K562 (cell line): ENCODE measurements at regions not wholly inside any gene's neighbourhood (a gene's known extent, or its start where the extent isn't known, plus 50 kb on each side); places are given as distances from the start of the nearest gene placed in this dataset.

Experiments
- ATAC-seq: fragments of 200-7000 bp; cut with Tn5 transposase; 3 replicates; pipeline ENCODE4 v1.9.1; 2020; ENCODE audit warnings: moderate library complexity
- BruUV-seq: library from RNA; stranded (reverse); fragments of 400-500 nt; replicated peaks from 2 replicates; lab custom pipeline; 2021; lab: Mats Ljungman, UMichigan
- CTCF ChIA-PET: fragments of 300-600 bp; formaldehyde crosslinking; extraction: SDS; loops from one replicate; lab custom pipeline; 2021; ENCODE audit warnings: low intra/inter-chr PET ratio; lab: Yijun Ruan, JAX
- POLR2A ChIA-PET: fragments of 300-600, 350-650 bp; sonication (Branson Sonifier 250); formaldehyde crosslinking; extraction: SDS; loops from one replicate; lab custom pipeline; 2021; ENCODE audit warnings: antibody characterized with exemption, inconsistent platforms; lab: Yijun Ruan, JAX
- DNase-seq, 4 experiments: peaks; one replicate each; pipeline versions ENCODE4 v3.0.0 to v3.0.0-alpha.2; 2011 to 2018; ENCODE audit warnings: low spot score in 3 of 4, mixed read lengths in 3 of 4; ENCODE audit errors: extremely low read depth in 1 of 4
- FAIRE-seq: peaks from 2 replicates; lab custom pipeline; 2011; peaks lifted over from hg19 to GRCh38; lab: Jason Lieb, UNC
- H2AFZ ChIP-seq: 2 replicates; pipeline ENCODE4 v1.6.0; 2011; ENCODE audit warnings: low read depth, low read length, control low read depth, inconsistent platforms
- H3K27ac ChIP-seq: fragments of 200-600 bp; 3 replicates; pipeline ENCODE4 v1.8.0; 2011; ENCODE audit warnings: low read depth, mild to moderate bottlenecking, control low read depth, inconsistent platforms, low read length, moderate library complexity, mixed read lengths; ENCODE audit errors: extremely low read depth
- H3K27me3 ChIP-seq, 2 experiments: fragments of 300-600 bp in 1 of 2; 2 replicates in 1 of 2; 3 replicates in 1 of 2; pipeline versions ENCODE4 v1.6.0 to v1.8.0; 2011; ENCODE audit warnings: inconsistent platforms in 2 of 2, low read length in 2 of 2, mild to moderate bottlenecking in 1 of 2, mixed read lengths in 1 of 2, moderate library complexity in 1 of 2; ENCODE audit not compliant: control insufficient read depth in 2 of 2, insufficient read depth in 2 of 2
- H3K36me3 ChIP-seq: fragments of 300-600 bp; 3 replicates; pipeline ENCODE4 v1.8.0; 2011; ENCODE audit warnings: mild to moderate bottlenecking, low read length, inconsistent platforms; ENCODE audit not compliant: control insufficient read depth, insufficient read depth
- H3K4me1 ChIP-seq, 2 experiments: fragments of 200-600 bp in 1 of 2; replicated peaks in 1 of 2; 2 replicates in 1 of 2; 3 replicates in 1 of 2; pipeline versions ENCODE4 v1.5.1 to v1.8.0; 2011; ENCODE audit warnings: inconsistent platforms in 2 of 2, low read length in 2 of 2, mild to moderate bottlenecking in 1 of 2, mixed read lengths in 1 of 2, moderate library complexity in 1 of 2; ENCODE audit not compliant: control insufficient read depth in 2 of 2, insufficient read depth in 2 of 2
- H3K4me2 ChIP-seq: 2 replicates; pipeline ENCODE4 v1.6.1; 2011; ENCODE audit warnings: low read length, control low read depth, inconsistent platforms, mixed read lengths; ENCODE audit not compliant: insufficient read depth
- H3K4me3 ChIP-seq: fragments of 200-600 bp; sonication (generic), shearing (Covaris generic); 2 replicates; pipeline ENCODE4 v1.5.1; 2016; ENCODE audit warnings: control low read depth, inconsistent platforms
- H3K79me2 ChIP-seq: fragments of 200-600 bp; 3 replicates; pipeline ENCODE4 v1.8.0; 2011; ENCODE audit warnings: low read length, inconsistent platforms; ENCODE audit not compliant: control insufficient read depth, insufficient read depth
- H3K9ac ChIP-seq, 2 experiments: 2 replicates each; pipeline versions ENCODE4 v1.6.0 to v1.6.1; 2011; ENCODE audit warnings: low read depth in 2 of 2, low read length in 2 of 2, control low read depth in 1 of 2, inconsistent platforms in 1 of 2, mild to moderate bottlenecking in 1 of 2, mixed read lengths in 1 of 2; ENCODE audit not compliant: insufficient read depth in 1 of 2
- H3K9me1 ChIP-seq: one replicate; pipeline ENCODE4 v1.6.0; 2011; ENCODE audit warnings: inconsistent platforms, mild to moderate bottlenecking, low read length, moderate library complexity; ENCODE audit not compliant: control insufficient read depth, insufficient read depth
- H3K9me3 ChIP-seq: replicated peaks from 2 replicates; pipeline ENCODE4 v1.5.1; 2011; ENCODE audit warnings: low read depth, low read length, inconsistent platforms; ENCODE audit not compliant: control insufficient read depth, insufficient read depth
- H4K20me1 ChIP-seq: replicated peaks from 2 replicates; pipeline ENCODE4 v1.6.1; 2011; ENCODE audit warnings: low read length, inconsistent platforms, mixed read lengths; ENCODE audit not compliant: control insufficient read depth, insufficient read depth
- BMI1 ChIP-seq: fragments of 150-350 bp; IDR thresholded peaks from 2 replicates; pipeline ENCODE4 v1.6.1; 2014; ENCODE audit warnings: low read length
- CLOCK ChIP-seq: fragments of 250-450 bp; sonication (Bioruptor Pico); IDR thresholded peaks from 2 replicates; pipeline ENCODE4 v1.4.0; 2020; ENCODE audit warnings: mild to moderate bottlenecking, moderate library complexity, borderline replicate concordance
- ERF ChIP-seq: fragments of 450-650 bp; formaldehyde crosslinking; IDR thresholded peaks from 2 replicates; pipeline ENCODE4 v1.4.0; 2020; ENCODE audit warnings: mild to moderate bottlenecking, mixed read lengths
- FOXK2 ChIP-seq, 2 experiments: fragments of 450-650 bp; IDR thresholded peaks in 1 of 2; conservative IDR thresholded peaks in 1 of 2; 2 replicates each; pipeline ENCODE4 v1.6.1; 2016; ENCODE audit warnings: low read depth in 2 of 2, mild to moderate bottlenecking in 1 of 2
- NEUROD1 ChIP-seq: fragments of 150-350 bp; IDR thresholded peaks from 2 replicates; pipeline ENCODE4 v1.6.1; 2014; ENCODE audit warnings: borderline replicate concordance, low read length, low read depth; ENCODE audit not compliant: partially characterized antibody
- POLR3G ChIP-seq: IDR thresholded peaks from 2 replicates; pipeline ENCODE4 v1.6.1; 2011; ENCODE audit not compliant: insufficient read length, insufficient replicate concordance; ENCODE audit errors: extremely low read depth
- ZBTB11 ChIP-seq, 3 experiments: fragments of 200-800 bp in 1 of 3; fragments of 250-450 bp in 1 of 3; fragments of 450-650 bp in 1 of 3; sonication (Bioruptor Pico) in 1 of 3; sonication (Bioruptor generic) in 1 of 3; formaldehyde crosslinking in 1 of 3; IDR thresholded peaks; 2 replicates each; pipeline versions ENCODE4 v1.6.1 to v1.8.0; 2016 to 2022; ENCODE audit warnings: mild to moderate bottlenecking in 2 of 3, missing genetic modification characterization in 2 of 3, missing compliant biosample characterization in 1 of 3, moderate library complexity in 1 of 3
- ZBTB5 ChIP-seq: fragments of 450-650 bp; IDR thresholded peaks from 2 replicates; pipeline ENCODE4 v1.6.1; 2017; ENCODE audit warnings: antibody characterized with exemption
- ZFP1 ChIP-seq: fragments of 450-650 bp; formaldehyde crosslinking; IDR thresholded peaks from 2 replicates; pipeline ENCODE4 v1.4.0; 2020; ENCODE audit warnings: mild to moderate bottlenecking, mixed read lengths
- ZNF174 ChIP-seq: fragments of 250-450 bp; sonication (Bioruptor Pico); IDR thresholded peaks from 2 replicates; pipeline ENCODE4 v1.4.0; 2020; ENCODE audit warnings: mild to moderate bottlenecking
- ZNF41 ChIP-seq: fragments of 250-450 bp; sonication (Bioruptor Pico); conservative IDR thresholded peaks from 2 replicates; pipeline ENCODE4 v1.4.0; 2020; ENCODE audit warnings: mild to moderate bottlenecking
- WGBS: fragments of 100-300 bp; shearing (Covaris generic); methylation state at CpG from one replicate; pipeline ENCODE4 v1.1.6; 2016; ENCODE audit warnings: low coverage, mixed read lengths; ENCODE audit not compliant: insufficient coverage; ENCODE audit errors: missing lambda C conversion rate; 5-methylcytosine and 5-hydroxymethylcytosine counted together
- in situ Hi-C: fragments of 300-500 bp; cut with MboI; formaldehyde crosslinking; loops from 4 replicates; pipeline ENCODE4 v1.15.0; 2018; ENCODE audit warnings: inconsistent platforms, mixed read lengths
- intact Hi-C: fragments of 100-400 bp; cut with micrococcal nuclease; formaldehyde crosslinking; loops from 2 replicates; pipeline ENCODE4 v1.14.2; 2022

DNA sequence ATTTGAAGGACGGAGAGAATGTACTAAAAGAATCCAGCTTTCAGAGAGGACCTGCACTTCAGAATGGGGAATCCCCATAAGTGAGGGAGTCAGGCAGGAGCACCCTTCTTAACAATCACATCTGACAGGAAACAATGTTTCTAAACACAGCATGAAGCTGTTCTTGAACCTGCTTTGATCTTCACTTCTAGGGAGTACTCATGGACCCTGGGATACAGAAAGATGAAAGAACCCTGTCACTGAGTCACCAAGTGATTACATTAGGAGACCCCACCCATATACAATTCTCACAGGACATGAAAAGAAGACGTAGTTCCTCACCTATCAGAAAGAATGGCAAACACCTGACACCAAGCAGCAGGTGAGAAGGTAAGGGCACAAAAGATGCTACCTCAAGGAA is 296.9 kb upstream of the ZC3H12C start:
- H4K20me1 ChIP-seq, result no peaks in the 10 kb centered on the region
- no peak overlapping the region for H3K27ac ChIP-seq
- DNase-seq (no peak), ATAC-seq (no peak), FAIRE-seq (no peak)
- WGBS, result 4% methylated on average over 2 of the region's 2 CpGs
- no peaks in the 10 kb centered on the region for H3K9me1 ChIP-seq
- CTCF ChIA-PET, result no interaction called here
- in situ Hi-C loops (no loop called here), intact Hi-C loops (no loop called here)
- no peak overlapping the region for H3K4me3 ChIP-seq
- no peak overlapping the region for H3K9ac ChIP-seq
- no TSS peak for BruUV-seq
- no peak overlapping the region for H2AFZ ChIP-seq
- H3K9me3 ChIP-seq, result no peaks in the 10 kb centered on the region
- POLR2A ChIA-PET, result no interaction called here
- no peak for TF ChIP-seq BMI1
- TF ChIP-seq NEUROD1, result no peak
- no peak for TF ChIP-seq ERF (CRISPR knock-in tag)
- no peak for TF ChIP-seq ZNF41 (CRISPR knock-in tag)
- no peak for TF ChIP-seq FOXK2 (conservative IDR thresholded peaks at IDR 0.05 in 1 of 2, IDR thresholded peaks at IDR 0.05 in 1 of 2; ENCODE audit: low read depth in 2 of 2)
- no peak for TF ChIP-seq POLR3G
- TF ChIP-seq ZBTB5, result no peak
- TF ChIP-seq ZBTB11 (CRISPR knock-in tag; IDR thresholded peaks at IDR 0.05), result no peak
- no peak for TF ChIP-seq ZNF174 (CRISPR knock-in tag)
- TF ChIP-seq CLOCK (CRISPR knock-in tag), result no peak
- TF ChIP-seq ZFP1 (CRISPR knock-in tag), result no peak
- H3K79me2 ChIP-seq, result no peaks in the 10 kb centered on the region
- no peaks in the 10 kb centered on the region for H3K4me1 ChIP-seq
- H3K27me3 ChIP-seq, result no peaks in the 10 kb centered on the region
- no peak overlapping the region for H3K4me2 ChIP-seq
- no peaks in the 10 kb centered on the region for H3K36me3 ChIP-seq
